IPS-15b (cell line): ENCODE measurements at regions not wholly inside any gene's neighbourhood (a gene's known extent, or its start where the extent isn't known, plus 50 kb on each side); places are given as distances from the start of the nearest gene placed in this dataset.

Source experiments
- H3K27me3 ChIP-seq: one replicate; pipeline ENCODE4 v1.6.1; 2013; ENCODE audit warnings: low read length; ENCODE audit not compliant: control insufficient read depth, insufficient read depth
- H3K36me3 ChIP-seq: one replicate; pipeline ENCODE4 v1.6.1; 2013; ENCODE audit warnings: low read length; ENCODE audit not compliant: control insufficient read depth, insufficient read depth
- H3K4me1 ChIP-seq: one replicate; pipeline ENCODE4 v1.6.1; 2013; ENCODE audit warnings: mild to moderate bottlenecking, low read length; ENCODE audit not compliant: control insufficient read depth, insufficient read depth
- H3K4me3 ChIP-seq: one replicate; pipeline ENCODE4 v1.5.1; 2013; ENCODE audit warnings: low read depth, low read length
- H3K9ac ChIP-seq: one replicate; pipeline ENCODE4 v1.6.1; 2013; ENCODE audit warnings: low read depth, mild to moderate bottlenecking, low read length
- H3K9me3 ChIP-seq: one replicate; pipeline ENCODE4 v1.6.1; 2013; ENCODE audit warnings: mild to moderate bottlenecking, low read length; ENCODE audit not compliant: control insufficient read depth, insufficient read depth

DNA sequence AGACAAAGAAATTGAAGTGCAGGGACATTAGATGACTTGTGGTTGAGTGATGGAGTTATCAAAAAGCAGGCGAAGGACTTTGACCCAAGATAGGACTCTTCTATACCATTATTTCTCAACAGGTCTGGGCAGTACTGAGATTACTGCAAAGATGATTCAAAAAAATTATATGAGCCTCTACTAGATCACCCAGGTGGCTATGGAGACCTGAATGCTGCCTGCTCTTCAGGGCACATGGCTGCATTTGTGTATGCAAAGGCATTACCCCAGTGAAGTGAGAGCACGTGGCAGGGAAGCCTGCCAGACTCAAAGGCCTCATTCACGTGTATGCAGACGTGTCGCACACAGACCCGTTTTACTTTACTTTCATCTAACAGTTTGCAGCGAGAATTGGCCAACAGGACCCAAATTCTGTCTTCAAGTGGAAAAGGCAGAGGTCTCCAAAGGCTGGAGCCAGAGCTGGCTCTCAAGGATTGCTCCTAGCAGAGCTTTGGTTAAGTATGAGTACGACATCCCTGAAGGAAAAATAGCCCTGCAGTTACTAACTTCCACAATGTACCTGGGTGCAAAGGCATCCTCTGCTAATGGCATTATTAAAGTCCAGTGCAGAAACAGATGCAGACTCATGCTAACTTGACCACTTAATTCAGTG is 113.8 kb upstream of the ARMC2 start:
- Histone ChIP-seq H3K4me1 (peaks cover 39% of the 10 kb centered on the region), H3K36me3 (no peaks in the 10 kb centered on the region), H3K9ac (no peak overlapping the region), H3K27me3 (no peaks in the 10 kb centered on the region), H3K9me3 (no peaks in the 10 kb centered on the region), H3K4me3 (no peak overlapping the region)

DNA sequence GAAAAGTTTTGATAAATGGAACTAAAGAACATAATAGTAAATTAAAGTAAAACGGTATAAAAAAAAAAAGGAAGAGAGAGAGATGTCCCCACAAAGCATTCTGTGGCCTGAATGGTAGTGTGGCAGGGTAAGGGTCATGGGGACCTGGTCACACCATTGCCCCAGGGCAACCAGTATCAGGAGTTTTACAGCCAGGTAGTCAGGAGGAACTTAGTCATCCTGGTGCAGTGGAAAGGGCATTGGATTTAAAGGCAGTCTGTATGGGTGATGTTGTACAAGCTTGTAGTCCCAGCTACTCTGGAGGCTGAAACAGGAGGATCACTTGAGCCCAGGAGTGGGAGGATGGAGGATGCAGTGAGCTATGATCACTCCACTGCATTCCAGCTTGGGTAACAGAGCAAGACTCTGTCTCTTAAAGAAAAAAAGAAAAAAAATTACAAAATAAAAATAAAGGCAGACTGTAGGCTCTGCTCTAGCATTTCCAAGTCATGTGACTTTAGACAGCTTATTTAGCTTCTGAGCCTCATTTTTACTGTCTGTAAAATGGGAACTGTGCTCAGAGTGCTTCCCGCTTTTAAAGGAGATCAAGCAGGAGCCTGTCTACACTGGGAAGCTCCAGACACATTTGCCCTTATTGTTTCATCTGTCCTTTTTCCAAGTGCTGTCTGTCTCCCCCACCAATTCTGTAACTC is 112.8 kb upstream of the ARMC2 start:
- H3K9ac ChIP-seq: no peak overlapping the region
- H3K4me1 ChIP-seq: peaks cover 39% of the 10 kb centered on the region

DNA sequence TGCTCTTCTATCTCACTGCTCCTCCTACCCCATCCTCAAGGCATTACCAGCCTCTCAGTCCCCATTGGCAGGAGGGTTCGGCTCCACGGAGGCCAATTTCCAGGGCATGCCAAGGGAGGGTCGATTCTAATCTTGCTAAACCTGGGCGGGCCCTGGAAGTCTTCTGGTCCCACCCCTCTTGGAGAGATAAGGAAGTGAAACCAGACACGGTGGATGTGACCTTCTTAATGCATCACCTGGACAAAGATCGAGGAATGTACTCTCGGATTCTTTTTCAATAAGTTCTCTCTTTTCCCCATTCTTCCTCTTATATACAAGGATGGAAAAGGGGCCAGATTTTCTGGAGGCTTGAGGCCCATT is 112.2 kb upstream of the ARMC2 start:
- peaks cover 35% of the 10 kb centered on the region for H3K4me1 ChIP-seq

More for the DNA sequence above, 112.8 kb upstream of the ARMC2 start:
- no peaks in the 10 kb centered on the region for H3K36me3 ChIP-seq
- no peaks in the 10 kb centered on the region for H3K27me3 ChIP-seq
- H3K4me3 ChIP-seq: no peak overlapping the region
- H3K9me3 ChIP-seq: no peaks in the 10 kb centered on the region

DNA sequence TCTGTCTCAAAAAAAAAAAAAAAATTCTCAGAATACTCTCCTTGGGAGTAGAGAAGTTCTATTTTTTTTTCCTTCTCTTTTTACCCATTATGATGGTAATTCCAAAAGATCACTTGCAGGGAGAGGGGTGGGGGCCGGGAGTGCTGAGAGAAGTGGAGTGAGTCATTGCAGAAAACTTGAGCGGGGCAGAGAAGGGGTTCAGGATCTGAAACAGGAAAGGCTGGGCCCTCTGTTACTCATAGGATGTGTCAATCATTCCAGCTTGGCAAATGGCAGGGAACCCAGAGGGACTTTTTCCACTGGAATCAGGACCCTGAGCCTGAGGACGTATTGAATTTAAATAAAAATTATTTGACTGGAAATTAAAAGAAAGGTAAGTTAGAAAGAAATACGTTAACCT is 111.4 kb upstream of the ARMC2 start:
- Histone ChIP-seq H3K4me3 (no peak overlapping the region), H3K4me1 (peaks cover 32% of the 10 kb centered on the region)

More for the DNA sequence above, 112.2 kb upstream of the ARMC2 start:
- H3K27me3 ChIP-seq: no peaks in the 10 kb centered on the region
- H3K36me3 ChIP-seq: no peaks in the 10 kb centered on the region
- H3K9ac ChIP-seq: no peak overlapping the region
- H3K9me3 ChIP-seq: no peaks in the 10 kb centered on the region
- no peak overlapping the region for H3K4me3 ChIP-seq

DNA sequence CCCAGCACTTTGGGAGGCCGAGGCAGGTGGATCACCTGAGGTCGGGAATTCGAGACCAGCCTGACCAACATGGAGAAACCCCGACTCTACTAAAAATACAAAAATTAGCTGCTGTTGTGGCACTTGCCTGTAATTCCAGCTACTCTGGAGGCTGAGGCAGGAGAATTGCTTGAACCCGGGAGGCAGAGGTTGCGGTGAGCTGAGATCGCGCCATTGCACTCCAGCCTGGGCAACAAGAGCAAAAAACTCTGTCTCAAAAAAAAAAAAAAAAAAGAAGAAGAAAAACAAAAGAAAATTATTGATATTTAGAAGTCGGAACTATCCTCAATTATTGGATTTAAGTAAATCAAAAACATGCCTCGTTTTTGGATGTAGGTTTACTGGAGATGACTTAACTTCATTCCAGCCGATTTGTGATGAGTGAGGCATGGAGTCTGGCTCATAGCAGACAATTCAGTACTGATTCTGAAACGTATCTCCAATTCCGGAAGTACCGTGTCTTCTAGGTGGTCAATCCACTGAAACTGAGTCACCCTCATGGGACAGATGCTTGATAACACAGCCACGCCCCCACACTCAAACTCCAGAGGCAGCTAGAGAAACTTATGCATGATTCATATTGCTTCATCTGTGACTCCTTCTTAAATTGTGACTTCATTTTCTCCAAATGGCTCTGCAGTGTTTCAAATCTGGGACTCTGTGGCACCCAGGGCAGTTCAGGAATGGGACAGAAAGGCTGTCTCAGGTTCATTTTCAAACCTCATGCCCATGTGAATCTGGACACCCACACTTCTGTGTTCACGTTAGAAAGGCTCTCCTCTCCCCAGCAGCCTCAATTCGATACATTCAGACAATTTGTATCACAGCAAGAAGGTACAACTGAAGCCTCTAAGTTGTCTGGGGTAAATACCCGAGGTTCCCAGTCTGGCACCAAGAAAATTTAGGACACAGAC is 110.4 kb upstream of the ARMC2 start:
- Histone ChIP-seq H3K27me3 (no peaks in the 10 kb centered on the region), H3K36me3 (no peaks in the 10 kb centered on the region), H3K9ac (no peak overlapping the region), H3K9me3 (no peaks in the 10 kb centered on the region), H3K4me1 (peaks cover 25% of the 10 kb centered on the region), H3K4me3 (no peak overlapping the region)

More for the DNA sequence above, 111.4 kb upstream of the ARMC2 start:
- H3K36me3 ChIP-seq: no peaks in the 10 kb centered on the region
- no peak overlapping the region for H3K9ac ChIP-seq
- H3K27me3 ChIP-seq: no peaks in the 10 kb centered on the region
- no peaks in the 10 kb centered on the region for H3K9me3 ChIP-seq

DNA sequence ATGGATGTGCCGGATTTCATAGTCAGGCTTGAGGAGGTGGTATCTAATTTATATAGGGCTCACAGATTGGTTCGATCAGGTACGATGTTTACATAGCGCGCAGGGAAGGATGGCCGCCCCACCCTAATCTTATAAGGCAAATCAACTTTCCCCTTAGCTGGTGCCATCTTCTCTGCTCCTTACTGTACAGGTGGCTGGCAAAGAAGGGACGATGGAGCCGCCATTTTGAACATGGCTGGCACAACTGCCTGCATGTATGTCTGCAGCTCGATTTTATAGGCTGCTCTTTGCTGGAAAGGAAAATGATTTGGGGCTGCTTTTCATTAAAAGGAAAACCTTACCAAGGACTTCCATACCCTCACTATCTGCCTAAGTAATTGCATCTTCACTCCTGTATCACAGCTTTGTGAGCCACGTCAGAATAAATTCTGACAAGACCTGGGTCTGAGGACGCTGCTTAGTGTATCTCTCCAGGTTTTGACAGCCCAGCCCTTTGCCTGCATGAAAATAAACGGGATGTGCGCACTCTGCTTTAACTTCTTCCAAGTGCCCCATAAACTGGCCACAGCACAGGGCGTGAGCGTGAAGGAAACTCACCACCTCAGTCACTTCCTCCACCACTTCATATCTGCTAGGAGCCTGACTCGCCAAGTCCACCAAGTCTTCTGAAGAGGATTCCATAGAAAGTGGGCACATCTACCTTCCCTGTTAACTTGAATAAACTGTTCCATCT is 109.4 kb upstream of the ARMC2 start:
- Histone ChIP-seq H3K9ac (no peak overlapping the region), H3K27me3 (no peaks in the 10 kb centered on the region), H3K4me1 (peaks cover 15% of the 10 kb centered on the region), H3K4me3 (no peak overlapping the region), H3K36me3 (no peaks in the 10 kb centered on the region), H3K9me3 (no peaks in the 10 kb centered on the region)

DNA sequence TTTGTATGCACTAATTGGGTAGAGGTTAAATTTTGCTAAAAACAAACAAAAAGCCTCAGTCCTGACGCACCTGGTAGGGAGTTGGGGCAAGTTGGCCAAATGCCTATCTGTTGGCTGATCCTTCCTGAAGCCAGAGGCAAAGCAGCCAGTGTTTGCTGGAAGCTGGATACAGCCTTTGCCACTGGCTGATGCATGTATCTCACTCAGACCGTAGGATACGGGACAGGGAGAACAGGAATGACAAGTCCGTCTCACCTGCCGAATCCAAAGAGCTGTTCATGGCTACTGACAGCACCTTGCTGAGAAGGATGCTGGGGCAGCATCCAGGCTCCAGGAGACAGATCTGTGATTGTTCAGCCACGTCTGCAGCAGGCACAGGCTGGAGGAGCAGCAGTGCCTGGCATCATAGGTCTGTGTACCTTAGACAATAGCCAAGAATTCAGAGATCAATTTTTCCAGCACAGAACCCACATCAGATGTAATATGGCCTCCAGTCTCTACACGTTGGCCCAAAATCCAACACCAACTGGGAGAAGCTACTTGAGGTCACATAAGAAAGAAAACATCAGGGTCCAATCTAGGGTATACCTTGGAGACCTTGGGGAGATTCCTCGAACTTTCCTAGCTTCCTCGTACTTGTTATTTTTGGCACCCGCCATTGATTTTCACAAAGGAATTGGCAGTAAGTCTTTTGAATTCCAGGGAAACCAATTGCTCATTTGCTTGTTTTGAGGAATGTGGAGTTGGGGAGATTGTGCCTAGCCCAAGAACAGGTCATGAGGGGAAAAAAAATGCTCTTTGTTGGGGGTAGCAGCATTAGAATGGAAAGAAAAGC is 108.5 kb upstream of the ARMC2 start:
- H3K4me3 ChIP-seq: no peak overlapping the region
- H3K4me1 ChIP-seq: peaks cover 10% of the 10 kb centered on the region
- no peaks in the 10 kb centered on the region for H3K9me3 ChIP-seq
- H3K27me3 ChIP-seq: no peaks in the 10 kb centered on the region
- no peaks in the 10 kb centered on the region for H3K36me3 ChIP-seq
- H3K9ac ChIP-seq: no peak overlapping the region

DNA sequence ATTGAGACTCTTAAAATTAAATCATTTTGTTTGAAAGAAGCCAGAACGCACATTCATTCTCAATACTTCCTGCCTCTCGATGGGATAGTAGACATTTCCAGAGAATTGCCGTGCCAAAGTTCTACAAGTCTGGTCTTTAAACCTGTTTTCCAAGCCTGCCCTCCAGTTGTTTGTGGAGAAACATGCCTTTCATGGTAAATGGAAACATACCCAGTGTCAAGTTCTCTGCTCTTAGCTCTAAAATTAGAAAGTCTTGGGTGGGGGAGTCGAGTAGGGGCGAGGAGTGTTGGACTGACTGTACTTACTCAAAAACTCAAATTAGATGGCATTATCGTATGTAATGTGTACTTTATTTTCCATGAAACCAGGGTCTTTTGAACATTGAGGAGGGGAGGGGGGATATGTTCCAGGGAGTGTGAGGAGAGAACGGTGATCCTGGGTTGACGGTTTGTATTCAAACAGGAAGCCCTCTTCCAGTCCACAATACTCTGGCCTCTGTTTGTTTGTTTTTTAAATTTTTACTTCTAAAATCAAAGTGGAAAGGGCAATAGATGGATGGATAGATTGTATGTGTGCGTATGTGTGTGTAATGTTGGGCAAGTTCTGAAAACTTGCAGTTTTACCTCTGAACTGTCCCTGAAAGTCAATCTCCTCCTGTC is 106.8 kb upstream of the ARMC2 start:
- Histone ChIP-seq H3K4me3 (no peak overlapping the region), H3K4me1 (peaks cover 4% of the 10 kb centered on the region), H3K36me3 (no peaks in the 10 kb centered on the region), H3K9ac (no peak overlapping the region), H3K27me3 (no peaks in the 10 kb centered on the region), H3K9me3 (no peaks in the 10 kb centered on the region)

DNA sequence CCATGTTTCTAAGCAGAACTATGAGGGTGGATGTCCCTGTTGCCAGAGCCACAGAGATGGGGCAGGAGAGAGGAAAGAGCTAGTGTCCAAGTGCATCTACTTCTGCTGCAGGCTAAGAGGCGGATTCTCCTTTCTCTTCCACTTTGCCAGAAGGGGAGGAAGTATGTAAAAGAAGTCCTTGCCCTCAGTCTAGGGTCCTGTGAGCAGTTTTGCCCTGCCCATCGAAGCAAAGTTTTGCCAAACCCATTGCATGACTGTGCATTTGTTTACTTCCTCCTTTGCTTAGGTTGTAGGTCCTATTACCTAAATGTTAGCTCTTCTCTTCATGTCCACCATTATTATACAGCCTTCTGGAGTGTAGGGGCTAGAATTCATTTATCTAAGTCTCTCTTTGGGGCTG is 106.2 kb upstream of the ARMC2 start:
- H3K9ac ChIP-seq: no peak overlapping the region
- peaks cover 2% of the 10 kb centered on the region for H3K4me1 ChIP-seq
- no peaks in the 10 kb centered on the region for H3K27me3 ChIP-seq
- no peak overlapping the region for H3K4me3 ChIP-seq
- no peaks in the 10 kb centered on the region for H3K9me3 ChIP-seq
- H3K36me3 ChIP-seq: no peaks in the 10 kb centered on the region

DNA sequence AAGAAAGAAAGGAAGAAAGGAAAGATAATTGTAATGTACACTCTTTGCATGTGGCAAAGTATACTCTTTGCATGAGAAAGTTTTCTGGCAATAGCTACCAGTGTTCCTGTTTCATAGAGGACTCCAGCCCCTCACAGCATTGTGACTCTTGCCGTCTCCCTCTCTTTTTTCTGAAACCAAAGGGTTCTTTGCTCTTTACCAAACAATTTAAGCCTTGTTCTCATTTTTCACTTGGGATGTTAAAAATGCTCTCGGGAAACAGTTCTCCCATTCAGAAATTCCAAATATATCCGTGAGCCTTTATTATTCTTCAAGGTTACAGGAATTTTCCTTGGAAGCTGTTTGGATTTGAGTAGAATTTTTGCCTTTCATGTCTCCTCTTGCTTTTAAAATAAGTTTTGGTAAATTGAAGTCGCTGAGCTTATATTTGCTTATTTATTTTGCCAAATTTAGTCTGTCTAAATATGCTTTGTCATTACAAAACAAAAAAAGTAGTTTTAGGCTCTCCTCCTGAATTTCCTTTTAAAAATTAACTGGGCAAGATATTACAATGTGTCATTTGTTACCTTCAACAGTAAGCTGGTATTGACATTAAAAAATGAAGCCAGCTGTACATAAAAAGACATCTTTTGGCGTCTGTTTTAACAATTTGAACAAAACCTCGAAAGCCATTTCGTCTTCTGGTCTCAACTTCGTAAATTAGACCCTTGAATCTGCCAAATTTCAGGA is 103.8 kb upstream of the ARMC2 start:
- H3K4me1 ChIP-seq: no peaks in the 10 kb centered on the region
- no peaks in the 10 kb centered on the region for H3K27me3 ChIP-seq
- H3K36me3 ChIP-seq: no peaks in the 10 kb centered on the region
- H3K4me3 ChIP-seq: no peak overlapping the region
- H3K9me3 ChIP-seq: no peaks in the 10 kb centered on the region
- H3K9ac ChIP-seq: no peak overlapping the region
